IPS DF 6.9 (cell line): ENCODE measurements at regions not wholly inside any gene's neighbourhood (a gene's known extent, or its start where the extent isn't known, plus 50 kb on each side); places are given as distances from the start of the nearest gene placed in this dataset.

Experiments
- DNase-seq: peaks from one replicate; pipeline ENCODE4 v3.0.0-alpha.2; 2013; ENCODE audit warnings: low read depth, low spot score
- H3K27ac ChIP-seq: one replicate; pipeline ENCODE4 v1.5.1; 2013; ENCODE audit warnings: low read length, control low read depth
- H3K27me3 ChIP-seq: 2 replicates; pipeline ENCODE4 v1.6.1; 2013; ENCODE audit warnings: mild to moderate bottlenecking, low read length; ENCODE audit not compliant: control insufficient read depth, insufficient read depth
- H3K36me3 ChIP-seq: 2 replicates; pipeline ENCODE4 v1.6.1; 2013; ENCODE audit warnings: low read length; ENCODE audit not compliant: control insufficient read depth, insufficient read depth
- H3K4me1 ChIP-seq: 2 replicates; pipeline ENCODE4 v1.6.1; 2013; ENCODE audit warnings: low read length; ENCODE audit not compliant: control insufficient read depth, insufficient read depth
- H3K4me3 ChIP-seq: 2 replicates; pipeline ENCODE4 v1.5.1; 2013; ENCODE audit warnings: mild to moderate bottlenecking, low read length
- H3K9me3 ChIP-seq: 2 replicates; pipeline ENCODE4 v1.6.1; 2013; ENCODE audit warnings: low read length, inconsistent platforms; ENCODE audit not compliant: control insufficient read depth, insufficient read depth
- WGBS: extraction: QIAGEN DNeasy Blood & Tissue Kit; methylation state at CpG from one replicate; pipeline ENCODE4 v1.1.7; 2013; ENCODE audit warnings: mixed read lengths, missing lambda C conversion rate; ENCODE audit not compliant: insufficient read length, insufficient coverage; 5-methylcytosine and 5-hydroxymethylcytosine counted together

DNA sequence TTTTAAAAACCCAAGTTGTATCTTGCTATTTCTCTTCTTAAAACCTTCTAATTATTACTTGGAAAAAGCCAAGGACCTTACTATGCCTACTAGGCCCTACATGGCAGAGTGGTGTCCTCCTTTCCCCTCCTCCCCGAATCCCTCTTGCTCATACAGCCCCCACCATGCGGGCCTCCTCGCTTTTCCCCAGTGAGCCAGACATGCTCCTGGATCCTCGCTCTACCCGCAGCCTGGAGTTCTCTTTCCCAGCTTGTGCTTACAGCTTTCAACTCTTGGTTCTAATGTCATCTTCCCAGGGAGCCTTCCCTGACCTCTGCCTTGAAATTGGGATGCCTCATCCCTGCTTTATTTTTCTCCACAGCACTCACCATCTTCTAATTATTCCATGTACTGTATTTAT lies 111.8 kb upstream of the TLE3 start:
- no peak for DNase-seq
- Histone ChIP-seq H3K4me3 (no peak overlapping the region), H3K9me3 (no peaks in the 10 kb centered on the region), H3K27ac (no peak overlapping the region), H3K4me1 (peaks cover 5% of the 10 kb centered on the region; the same call in 1 of the 2 replicates), H3K27me3 (no peaks in the 10 kb centered on the region; the same call in 1 of the 2 replicates), H3K36me3 (no peaks in the 10 kb centered on the region)
- WGBS, result no CpG with 5 or more reads among the region's 5 CpGs

DNA sequence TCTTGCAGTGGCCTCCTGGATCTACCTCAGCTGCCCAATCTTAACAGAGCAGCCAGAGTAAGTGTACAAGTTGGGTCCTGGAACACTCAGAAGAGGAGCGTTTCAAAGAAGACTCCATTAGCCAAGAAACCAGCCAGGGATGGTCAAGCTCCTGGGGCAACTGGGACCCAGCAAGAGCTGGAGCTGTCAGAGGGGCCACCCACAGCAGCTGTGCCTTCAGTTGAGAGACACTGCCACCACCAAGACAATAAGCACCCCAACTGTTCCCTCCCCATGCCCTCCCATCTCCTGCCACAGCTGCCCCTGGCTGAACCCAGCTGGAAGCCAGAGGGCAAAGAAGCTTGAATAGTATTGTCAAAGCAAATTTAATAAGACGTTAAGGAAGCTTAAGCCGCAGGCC lies 110.6 kb upstream of the TLE3 start:
- H3K9me3 ChIP-seq, result no peaks in the 10 kb centered on the region
- no peak overlapping the region for H3K4me3 ChIP-seq
- no peaks in the 10 kb centered on the region; the same call in 1 of the 2 replicates for H3K27me3 ChIP-seq
- DNase-seq, result no peak
- no peaks in the 10 kb centered on the region for H3K36me3 ChIP-seq
- H3K27ac ChIP-seq, result no peak overlapping the region
- 0 out of 2 replicates have a peak, but pooled peaks cover 7% of the 10 kb centered on the region for H3K4me1 ChIP-seq
- WGBS, result no CpG with 5 or more reads among the region's 3 CpGs

DNA sequence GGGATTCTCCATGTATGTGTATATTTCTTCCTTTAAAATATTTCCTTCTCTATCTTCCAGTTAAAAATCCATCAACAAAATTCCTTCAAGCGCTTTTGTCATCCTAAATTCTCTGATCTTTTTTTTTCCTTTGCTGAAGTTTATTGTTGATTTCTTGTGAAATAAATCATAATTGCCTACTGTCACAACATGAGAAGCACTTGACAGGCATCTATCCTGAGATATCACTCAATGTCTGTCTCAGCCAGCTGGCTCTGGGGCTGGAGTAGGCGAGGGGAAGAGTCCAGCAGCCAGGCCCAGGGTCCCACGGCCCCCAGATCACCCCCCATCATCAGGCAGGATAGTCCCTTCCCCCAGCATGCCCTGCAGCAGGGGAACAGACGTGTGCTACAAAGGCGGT lies 109.0 kb upstream of the TLE3 start:
- H3K9me3 ChIP-seq, result no peaks in the 10 kb centered on the region
- 0 out of 2 replicates have a peak, but pooled peaks cover 3% of the 10 kb centered on the region for H3K4me1 ChIP-seq
- 100% methylated on average over 1 of the region's 5 CpGs for WGBS
- DNase-seq, result no peak
- no peak overlapping the region for H3K27ac ChIP-seq
- no peaks in the 10 kb centered on the region for H3K36me3 ChIP-seq
- no peak overlapping the region for H3K4me3 ChIP-seq
- no peaks in the 10 kb centered on the region; the same call in 1 of the 2 replicates for H3K27me3 ChIP-seq

DNA sequence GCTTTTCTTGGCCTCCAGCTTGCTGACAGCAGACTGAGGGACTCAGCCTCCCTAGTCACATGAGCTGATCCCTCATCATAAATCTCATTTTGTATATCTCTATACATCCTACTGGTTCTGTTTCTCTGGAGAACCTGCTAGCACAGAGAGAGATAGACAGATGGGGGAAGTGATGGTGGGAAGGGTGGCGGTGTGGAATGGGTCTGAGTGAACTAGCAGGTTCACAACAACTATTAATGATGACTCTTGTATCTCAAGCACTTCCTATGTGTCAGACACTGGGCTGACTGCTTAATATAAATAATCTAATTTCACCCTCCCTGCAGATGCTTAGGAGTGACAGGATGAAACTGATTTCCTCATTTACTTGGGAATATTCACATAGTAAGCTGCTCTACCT lies 106.9 kb upstream of the TLE3 start:
- H3K4me3 ChIP-seq, result no peak overlapping the region
- DNase-seq, result no peak
- 0 out of 2 replicates have a peak, but pooled peaks cover 2% of the 10 kb centered on the region for H3K4me1 ChIP-seq
- no peaks in the 10 kb centered on the region; the same call in 1 of the 2 replicates for H3K27me3 ChIP-seq
- H3K36me3 ChIP-seq, result no peaks in the 10 kb centered on the region
- WGBS, result no CpG with 5 or more reads among the region's 1 CpG
- H3K9me3 ChIP-seq, result no peaks in the 10 kb centered on the region
- H3K27ac ChIP-seq, result no peak overlapping the region

DNA sequence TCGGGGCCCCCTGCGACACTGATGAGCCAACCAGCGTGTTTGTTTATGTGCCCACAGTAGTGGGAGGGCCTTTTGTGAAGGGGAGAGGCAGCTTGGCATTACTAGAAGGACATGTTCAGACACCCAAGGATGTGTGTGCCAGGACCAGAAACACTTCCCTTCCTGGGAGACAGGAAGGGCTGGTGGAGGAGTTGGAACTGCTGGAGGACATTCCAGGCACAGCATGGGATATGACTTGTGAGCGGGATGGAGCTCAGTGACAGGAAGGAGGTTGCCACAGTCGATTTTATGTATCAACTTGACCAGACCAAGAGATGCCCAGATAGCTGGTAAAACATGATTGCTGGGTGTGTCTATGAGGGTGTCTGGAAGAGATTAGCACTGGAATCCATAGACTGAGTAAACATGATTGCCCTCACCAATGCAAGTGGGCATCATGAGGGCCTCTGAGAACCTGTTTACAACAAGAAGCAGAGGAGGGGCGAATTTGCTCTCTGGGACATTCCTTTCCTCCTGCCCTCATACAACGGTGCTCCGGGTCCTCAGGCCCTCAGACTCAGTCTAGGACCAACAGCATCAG lies 106.4 kb upstream of the TLE3 start:
- no peaks in the 10 kb centered on the region for H3K36me3 ChIP-seq
- H3K27me3 ChIP-seq, result no peaks in the 10 kb centered on the region; the same call in 1 of the 2 replicates
- H3K4me1 ChIP-seq, result 0 out of 2 replicates have a peak, but pooled peaks cover 2% of the 10 kb centered on the region
- no peak for DNase-seq
- no peaks in the 10 kb centered on the region for H3K9me3 ChIP-seq
- H3K4me3 ChIP-seq, result no peak overlapping the region
- no peak overlapping the region for H3K27ac ChIP-seq
- WGBS, result no CpG with 5 or more reads among the region's 8 CpGs

DNA sequence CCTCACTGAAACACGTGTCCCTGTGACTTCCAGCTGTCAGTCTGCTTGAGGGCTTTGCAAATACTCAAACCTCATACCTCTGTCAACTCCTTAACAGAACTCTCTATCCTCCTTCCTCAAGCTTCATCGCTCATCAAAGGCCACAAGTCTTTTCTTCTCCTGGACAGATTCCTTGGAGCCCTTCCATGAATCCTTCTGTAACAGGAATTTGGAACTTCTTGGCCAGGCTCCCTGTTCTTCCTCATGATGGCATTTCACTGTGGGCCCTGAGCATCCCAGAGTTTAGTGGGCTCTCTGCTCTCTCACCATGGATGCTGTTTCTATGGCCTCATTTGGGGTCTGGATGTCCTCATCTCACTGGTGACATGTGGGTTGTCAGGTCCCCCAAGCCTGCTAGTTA lies 105.0 kb upstream of the TLE3 start:
- H3K27me3 ChIP-seq, result no peaks in the 10 kb centered on the region; the same call in 1 of the 2 replicates
- no CpG with 5 or more reads among the region's 2 CpGs for WGBS
- peaks cover 2% of the 10 kb centered on the region; the same call in 1 of the 2 replicates for H3K4me1 ChIP-seq
- H3K9me3 ChIP-seq, result no peaks in the 10 kb centered on the region
- DNase-seq, result no peak
- no peak overlapping the region for H3K27ac ChIP-seq
- no peak overlapping the region for H3K4me3 ChIP-seq
- H3K36me3 ChIP-seq, result no peaks in the 10 kb centered on the region

DNA sequence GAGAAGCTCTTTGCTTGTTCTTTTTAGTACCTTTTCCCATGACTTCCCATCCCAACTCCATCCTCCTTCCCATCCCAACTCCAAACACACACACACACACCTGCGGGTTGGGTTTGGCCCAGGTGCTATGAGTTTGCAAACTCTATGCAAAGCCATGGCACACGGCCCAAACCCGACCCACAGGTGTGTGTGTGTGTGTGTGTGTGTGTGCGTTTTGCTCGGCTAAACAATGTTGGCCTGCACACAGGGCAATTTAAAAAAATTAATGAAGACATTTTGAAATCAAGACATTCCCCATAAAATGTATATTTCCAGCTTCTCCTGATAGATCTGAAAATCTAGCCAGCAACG lies 103.7 kb upstream of the TLE3 start:
- H3K36me3 ChIP-seq, result no peaks in the 10 kb centered on the region
- no peak overlapping the region for H3K4me3 ChIP-seq
- H3K9me3 ChIP-seq, result no peaks in the 10 kb centered on the region
- no CpG with 5 or more reads among the region's 6 CpGs for WGBS
- H3K27me3 ChIP-seq, result no peaks in the 10 kb centered on the region; the same call in 1 of the 2 replicates
- DNase-seq, result no peak
- H3K27ac ChIP-seq, result no peak overlapping the region
- peaks cover 4% of the 10 kb centered on the region for H3K4me1 ChIP-seq

DNA sequence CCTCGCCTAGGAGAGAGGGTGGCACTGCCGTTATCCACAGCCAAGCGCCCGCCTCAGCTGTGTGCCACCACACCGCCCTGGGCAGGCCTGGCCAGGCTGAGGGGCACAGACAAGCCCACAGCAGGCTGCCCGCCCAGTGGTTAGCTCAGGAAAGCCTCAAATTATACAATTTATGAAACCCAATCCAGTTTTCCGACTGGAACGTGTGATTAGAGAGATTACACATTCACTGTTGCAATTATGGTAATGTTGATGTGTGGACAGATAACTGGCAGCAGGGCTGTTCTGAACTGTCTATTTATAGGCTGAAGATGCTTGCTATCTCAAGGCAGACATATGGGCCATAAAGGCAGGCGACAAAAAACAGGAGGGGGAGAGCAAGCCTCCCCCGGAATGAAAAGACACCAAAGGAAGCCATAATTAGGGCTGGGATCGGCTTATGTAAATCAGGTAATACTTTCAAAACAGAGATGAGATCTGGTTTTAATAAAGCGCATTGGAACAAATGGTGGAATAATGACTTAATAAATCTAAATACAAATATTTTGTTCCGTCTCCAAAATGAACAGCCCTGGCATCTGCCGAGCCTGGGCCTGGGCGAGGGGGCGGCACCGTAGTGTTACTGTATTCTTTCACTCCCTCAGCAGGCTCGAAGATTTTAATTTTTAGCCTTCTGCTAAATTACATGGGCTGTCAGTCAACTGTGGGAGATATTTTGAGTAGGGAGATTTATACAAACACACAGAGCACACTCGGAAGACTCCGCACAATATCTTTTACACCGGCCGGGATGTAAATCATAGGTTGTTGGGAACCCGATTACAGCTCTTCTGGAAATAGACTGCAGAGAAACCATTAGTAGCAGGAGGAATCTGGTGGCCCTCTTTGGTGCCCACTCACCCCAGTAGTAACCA lies 103.1 kb upstream of the TLE3 start:
- H3K27ac ChIP-seq, result no peak overlapping the region
- H3K4me3 ChIP-seq, result no peak overlapping the region
- DNase-seq, result no peak
- no peaks in the 10 kb centered on the region for H3K9me3 ChIP-seq
- WGBS, result no CpG with 5 or more reads among the region's 23 CpGs
- H3K4me1 ChIP-seq, result peaks cover 4% of the 10 kb centered on the region
- no peaks in the 10 kb centered on the region; the same call in 1 of the 2 replicates for H3K27me3 ChIP-seq
- H3K36me3 ChIP-seq, result no peaks in the 10 kb centered on the region

DNA sequence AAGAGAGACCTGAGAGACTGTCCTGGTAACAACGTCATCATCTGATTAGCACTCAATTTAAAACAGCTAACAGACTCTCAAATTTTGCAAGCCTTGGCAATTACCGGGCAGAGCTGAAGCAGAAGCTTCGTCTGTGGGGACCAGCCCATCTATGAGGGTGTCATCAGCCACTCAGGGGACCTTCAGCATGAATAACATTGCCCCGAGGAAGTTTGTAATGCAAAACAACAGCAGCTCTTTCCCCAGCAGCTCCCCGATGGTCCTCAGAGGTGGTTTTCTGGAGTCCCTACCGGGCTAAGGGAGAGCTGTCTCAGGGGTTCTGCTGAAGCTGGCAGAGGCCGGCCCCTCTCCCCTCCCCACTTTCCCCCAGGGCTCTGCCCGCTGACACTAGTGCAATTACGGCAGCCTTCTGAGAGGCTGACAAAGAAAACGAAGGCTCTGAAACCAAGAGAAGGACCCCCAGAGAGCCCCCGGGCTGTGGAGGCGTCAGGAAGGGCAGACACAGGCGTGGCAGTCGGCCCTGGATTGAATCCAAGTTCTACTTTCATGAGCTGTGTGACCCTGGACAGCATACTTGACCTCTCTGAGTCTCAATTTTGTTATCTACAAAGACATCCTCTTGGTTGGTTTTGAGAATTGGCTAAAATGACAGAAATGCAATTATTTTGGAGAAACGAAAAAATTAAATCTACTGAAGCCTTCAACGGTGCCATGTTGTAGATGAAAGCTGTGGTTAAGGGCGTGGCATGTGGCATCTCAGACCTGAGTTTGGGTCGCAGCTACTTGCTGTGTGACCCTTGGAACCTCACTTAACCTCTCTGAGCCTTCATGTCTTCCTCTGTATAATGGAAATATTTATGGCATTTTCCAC lies 102.1 kb upstream of the TLE3 start:
- no CpG with 5 or more reads among the region's 18 CpGs for WGBS
- no peaks in the 10 kb centered on the region for H3K27me3 ChIP-seq

DNA sequence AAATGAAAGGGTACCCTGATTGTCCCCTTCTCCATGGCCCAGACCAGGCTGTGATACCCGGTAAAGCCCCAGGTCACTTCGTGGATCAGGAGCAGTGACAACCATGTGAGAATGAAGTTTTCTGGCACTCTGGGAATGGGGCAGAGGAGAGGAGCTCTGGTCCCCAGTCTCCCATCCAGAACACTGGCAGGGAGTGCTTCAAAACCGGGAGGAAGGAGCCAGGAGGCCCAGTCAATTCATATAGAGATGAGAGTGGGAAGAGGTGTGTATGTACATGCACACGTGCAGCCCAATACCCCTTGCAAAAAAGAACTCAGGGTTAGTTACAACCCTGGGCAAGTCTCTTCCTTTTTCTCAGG lies 101.4 kb upstream of the TLE3 start:
- Histone ChIP-seq H3K4me3 (no peak overlapping the region), H3K9me3 (no peaks in the 10 kb centered on the region), H3K27me3 (no peaks in the 10 kb centered on the region), H3K27ac (no peak overlapping the region), H3K36me3 (no peaks in the 10 kb centered on the region), H3K4me1 (peaks cover 4% of the 10 kb centered on the region)
- no peak for DNase-seq
- WGBS, result no CpG with 5 or more reads among the region's 4 CpGs

More for the DNA sequence above, 102.1 kb upstream of the TLE3 start:
- Histone ChIP-seq H3K4me3 (no peak overlapping the region), H3K36me3 (no peaks in the 10 kb centered on the region), H3K9me3 (no peaks in the 10 kb centered on the region), H3K27ac (no peak overlapping the region), H3K4me1 (peaks cover 4% of the 10 kb centered on the region)
- DNase-seq, result no peak
